IMR-90 (cell line): ENCODE measurements at regions not wholly inside any gene's neighbourhood (a gene's known extent, or its start where the extent isn't known, plus 50 kb on each side); places are given as distances from the start of the nearest gene placed in this dataset.

Experiments used
- ATAC-seq: fragments of 200-7000 bp; cut with Tn5 transposase; 2 replicates; pipeline ENCODE4 v1.9.1; 2020; ENCODE audit warnings: low read depth, mild to moderate bottlenecking, moderate library complexity
- BruUV-seq: library from RNA; stranded (reverse); fragments of 400-500 nt; replicated peaks from 2 replicates; lab custom pipeline; 2021; lab: Mats Ljungman, UMichigan
- CTCF ChIA-PET: fragments of 300-600 bp; formaldehyde crosslinking; extraction: SDS; loops from one replicate; lab custom pipeline; 2021; ENCODE audit warnings: antibody characterized with exemption; lab: Yijun Ruan, JAX
- POLR2A ChIA-PET: fragments of 300-600 bp; sonication (Branson Sonifier 250); formaldehyde crosslinking; loops from one replicate; lab custom pipeline; 2022; ENCODE audit warnings: antibody characterized with exemption; ENCODE audit not compliant: unreplicated experiment; lab: Charles Lee
- DNase-seq: peaks from one replicate; pipeline ENCODE4 v3.0.0; 2013
- H2AFZ ChIP-seq: replicated peaks from 2 replicates; pipeline ENCODE3; 2013; ENCODE audit warnings: low read length, mild to moderate bottlenecking; ENCODE audit not compliant: poor library complexity
- H2AK5ac ChIP-seq: 2 replicates; pipeline ENCODE4 v1.6.1; 2013; ENCODE audit warnings: low read depth, low read length, inconsistent platforms
- H2AK9ac ChIP-seq: replicated peaks from 2 replicates; pipeline ENCODE3; 2013; ENCODE audit warnings: mild to moderate bottlenecking, low read depth, low read length, moderate library complexity; ENCODE audit not compliant: poor library complexity
- H2BK120ac ChIP-seq: 2 replicates; pipeline ENCODE4 v1.6.1; 2013; ENCODE audit warnings: low read depth, low read length, inconsistent platforms
- H2BK15ac ChIP-seq: 3 replicates; pipeline ENCODE4 v1.6.1; 2013; ENCODE audit warnings: low read depth, low read length, inconsistent platforms
- H2BK20ac ChIP-seq: 2 replicates; pipeline ENCODE4 v1.6.1; 2013; ENCODE audit warnings: low read depth, mild to moderate bottlenecking, inconsistent platforms, low read length, moderate library complexity
- H2BK5ac ChIP-seq: 2 replicates; pipeline ENCODE4 v1.6.1; 2013; ENCODE audit warnings: mild to moderate bottlenecking, low read depth, low read length, inconsistent platforms; ENCODE audit not compliant: poor library complexity, severe bottlenecking
- H3K14ac ChIP-seq: replicated peaks from 2 replicates; pipeline ENCODE4 v1.6.1; 2013; ENCODE audit warnings: low read depth, low read length, inconsistent platforms
- H3K18ac ChIP-seq: 2 replicates; pipeline ENCODE4 v1.6.1; 2013; ENCODE audit warnings: low read depth, low read length, control low read depth
- H3K23ac ChIP-seq: 2 replicates; pipeline ENCODE4 v1.6.1; 2013; ENCODE audit warnings: low read depth, low read length, inconsistent platforms
- H3K27ac ChIP-seq: 2 replicates; pipeline ENCODE4 v1.5.1; 2013; ENCODE audit warnings: mild to moderate bottlenecking, control low read depth, low read length; ENCODE audit not compliant: insufficient read depth
- H3K27me3 ChIP-seq: 2 replicates; pipeline ENCODE4 v1.6.1; 2013; ENCODE audit warnings: low read length; ENCODE audit not compliant: control insufficient read depth, insufficient read depth
- H3K36me3 ChIP-seq: 2 replicates; pipeline ENCODE4 v1.6.1; 2013; ENCODE audit warnings: low read length, mixed read lengths; ENCODE audit not compliant: control insufficient read depth, insufficient read depth
- H3K4ac ChIP-seq: 2 replicates; pipeline ENCODE4 v1.6.1; 2013; ENCODE audit warnings: low read depth, low read length, inconsistent platforms
- H3K4me1 ChIP-seq: 2 replicates; pipeline ENCODE4 v1.6.1; 2013; ENCODE audit warnings: low read length, mixed read lengths; ENCODE audit not compliant: control insufficient read depth, insufficient read depth
- H3K4me2 ChIP-seq: 2 replicates; pipeline ENCODE4 v1.6.1; 2013; ENCODE audit warnings: low read depth, mild to moderate bottlenecking, control low read depth, low read length, moderate library complexity
- H3K4me3 ChIP-seq: 2 replicates; pipeline ENCODE4 v1.5.1; 2013; ENCODE audit warnings: low read depth, mild to moderate bottlenecking, control low read depth, low read length, moderate library complexity; ENCODE audit not compliant: insufficient read depth
- H3K56ac ChIP-seq: 2 replicates; pipeline ENCODE4 v1.6.1; 2013; ENCODE audit warnings: low read length, inconsistent platforms; ENCODE audit not compliant: insufficient read depth; ENCODE audit errors: extremely low read depth
- H3K79me1 ChIP-seq, 2 experiments: 2 replicates each; pipeline ENCODE4 v1.6.1; 2013; ENCODE audit warnings: low read length in 2 of 2, inconsistent platforms in 1 of 2, low read depth in 1 of 2
- H3K9ac ChIP-seq: 2 replicates; pipeline ENCODE4 v1.6.1; 2013; ENCODE audit warnings: low read depth, low read length, control low read depth
- H3K9me1 ChIP-seq: 2 replicates; pipeline ENCODE4 v1.6.1; 2013; ENCODE audit warnings: low read length, inconsistent platforms; ENCODE audit not compliant: insufficient read depth
- H3K9me3 ChIP-seq: 2 replicates; pipeline ENCODE4 v1.6.1; 2013; ENCODE audit warnings: low read length; ENCODE audit not compliant: control insufficient read depth, insufficient read depth
- H4K20me1 ChIP-seq: 2 replicates; pipeline ENCODE4 v1.6.1; 2013; ENCODE audit warnings: low read length, inconsistent platforms; ENCODE audit not compliant: insufficient read depth
- H4K5ac ChIP-seq: 2 replicates; pipeline ENCODE4 v1.6.1; 2013; ENCODE audit warnings: mild to moderate bottlenecking, low read depth, low read length, control low read depth
- H4K8ac ChIP-seq, 2 experiments: 2 replicates each; pipeline ENCODE4 v1.6.1; 2013; ENCODE audit warnings: low read depth in 2 of 2, low read length in 2 of 2, control low read depth in 1 of 2, inconsistent platforms in 1 of 2
- H4K91ac ChIP-seq: 2 replicates; pipeline ENCODE4 v1.6.1; 2013; ENCODE audit warnings: low read depth, low read length, inconsistent platforms; ENCODE audit not compliant: insufficient read depth
- CEBPB ChIP-seq: IDR thresholded peaks from 2 replicates; pipeline ENCODE4 v1.6.1; 2012; ENCODE audit warnings: low read depth, low read length, improper control_type of control experiment
- MAZ ChIP-seq: IDR thresholded peaks from 2 replicates; pipeline ENCODE4 v1.6.1; 2012; ENCODE audit warnings: low read depth, mild to moderate bottlenecking, low read length, improper control_type of control experiment, moderate library complexity, borderline replicate concordance
- MXI1 ChIP-seq: IDR thresholded peaks from 2 replicates; pipeline ENCODE4 v1.6.1; 2012; ENCODE audit warnings: low read depth, mild to moderate bottlenecking, low read length, moderate library complexity, borderline replicate concordance
- POLR2A ChIP-seq: IDR thresholded peaks from 2 replicates; pipeline ENCODE4 v1.6.1; 2012; ENCODE audit warnings: mild to moderate bottlenecking, low read depth, low read length
- RAD21 ChIP-seq: IDR thresholded peaks from 2 replicates; pipeline ENCODE4 v1.6.1; 2012; ENCODE audit warnings: low read length, improper control_type of control experiment
- RCOR1 ChIP-seq: IDR thresholded peaks from 2 replicates; pipeline ENCODE4 v1.6.1; 2012; ENCODE audit warnings: mild to moderate bottlenecking, low read length, improper control_type of control experiment; ENCODE audit not compliant: insufficient replicate concordance
- RFX5 ChIP-seq: IDR thresholded peaks from 2 replicates; pipeline ENCODE4 v1.8.0; 2012; ENCODE audit warnings: low read depth, mild to moderate bottlenecking, low read length, moderate library complexity
- dilution Hi-C: fragments of 300-500 bp; cut with HindIII; formaldehyde crosslinking; loops from one replicate; pipeline ENCODE4 v1.14.3; 2018; ENCODE audit warnings: low sequenced_read_pairs; ENCODE audit not compliant: unreplicated experiment
- in situ Hi-C: fragments of 300-500 bp; cut with MboI; formaldehyde crosslinking; loops from 3 replicates; pipeline ENCODE4 v1.14.3; 2019; ENCODE audit warnings: low sequenced_read_pairs, inconsistent platforms, mixed read lengths
- intact Hi-C: fragments of 100-400 bp; cut with micrococcal nuclease; formaldehyde crosslinking; loops from 2 replicates; pipeline ENCODE4 v1.10.0; 2022
- TF ChIP-seq, protein P1 (sequence below): fragments of 150-350 bp; IDR thresholded peaks from 2 replicates; pipeline ENCODE4 v1.6.1; 2016; ENCODE audit warnings: low read depth, mild to moderate bottlenecking, low read length, moderate library complexity, borderline replicate concordance

GRCh38 chrX:13932416-13932815 is 97.3 kb downstream of the GEMIN8 start:
- Histone ChIP-seq H2AFZ (no peak overlapping the region), H3K27me3 (peaks cover 21% of the 10 kb centered on the region), H3K9me3 (no peaks in the 10 kb centered on the region), H3K9me1 (no peaks in the 10 kb centered on the region), H3K27ac (no peak overlapping the region), H3K36me3 (no peaks in the 10 kb centered on the region), H3K9ac (no peak overlapping the region), H4K20me1 (no peaks in the 10 kb centered on the region), H3K18ac (no peak overlapping the region), H3K4ac (no peak overlapping the region), H3K4me2 (no peak overlapping the region), H2BK5ac (no peak overlapping the region), H3K79me1 (no peaks in the 10 kb centered on the region), H3K4me1 (0 out of 2 replicates have a peak, but pooled peaks cover 2% of the 10 kb centered on the region), H2AK5ac (no peak overlapping the region), H4K91ac (no peak overlapping the region), H3K23ac (no peak overlapping the region), H2AK9ac (no peak overlapping the region), H3K4me3 (no peak overlapping the region), H3K56ac (no peak overlapping the region), H2BK20ac (no peak overlapping the region), H2BK120ac (no peak overlapping the region), H2BK15ac (no peak overlapping the region; the same call in 2 of the 3 replicates), H4K8ac (no peak overlapping the region), H4K5ac (no peak overlapping the region), H3K14ac (no peak overlapping the region)
- no peak for TF ChIP-seq CEBPB
- no peak for TF ChIP-seq RAD21
- no peak for TF ChIP-seq POLR2A
- no peak for TF ChIP-seq RFX5
- no peak for TF ChIP-seq MXI1
- TF ChIP-seq, protein P1, sequence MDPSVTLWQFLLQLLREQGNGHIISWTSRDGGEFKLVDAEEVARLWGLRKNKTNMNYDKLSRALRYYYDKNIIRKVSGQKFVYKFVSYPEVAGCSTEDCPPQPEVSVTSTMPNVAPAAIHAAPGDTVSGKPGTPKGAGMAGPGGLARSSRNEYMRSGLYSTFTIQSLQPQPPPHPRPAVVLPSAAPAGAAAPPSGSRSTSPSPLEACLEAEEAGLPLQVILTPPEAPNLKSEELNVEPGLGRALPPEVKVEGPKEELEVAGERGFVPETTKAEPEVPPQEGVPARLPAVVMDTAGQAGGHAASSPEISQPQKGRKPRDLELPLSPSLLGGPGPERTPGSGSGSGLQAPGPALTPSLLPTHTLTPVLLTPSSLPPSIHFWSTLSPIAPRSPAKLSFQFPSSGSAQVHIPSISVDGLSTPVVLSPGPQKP = no peak
- TF ChIP-seq RCOR1 = no peak
- no peak for TF ChIP-seq MAZ
- intact Hi-C loops (no loop called here), in situ Hi-C loops (no loop called here), dilution Hi-C loops (no loop called here)
- CTCF ChIA-PET = no interaction called here
- ATAC-seq (no peak), DNase-seq (no peak)
- POLR2A ChIA-PET = no interaction called here
- no TSS peak for BruUV-seq
